ENCODE measurements at regions not wholly inside any gene's neighbourhood (a gene's known extent, or its start where the extent isn't known, plus 50 kb on each side); places are given as distances from the start of the nearest gene placed in this dataset.
"Not testable (repeated sequence)": the region's sequence is repeated elsewhere in the genome, so short reads cannot be mapped to it uniquely, and the experiment has no call there.

DNA sequence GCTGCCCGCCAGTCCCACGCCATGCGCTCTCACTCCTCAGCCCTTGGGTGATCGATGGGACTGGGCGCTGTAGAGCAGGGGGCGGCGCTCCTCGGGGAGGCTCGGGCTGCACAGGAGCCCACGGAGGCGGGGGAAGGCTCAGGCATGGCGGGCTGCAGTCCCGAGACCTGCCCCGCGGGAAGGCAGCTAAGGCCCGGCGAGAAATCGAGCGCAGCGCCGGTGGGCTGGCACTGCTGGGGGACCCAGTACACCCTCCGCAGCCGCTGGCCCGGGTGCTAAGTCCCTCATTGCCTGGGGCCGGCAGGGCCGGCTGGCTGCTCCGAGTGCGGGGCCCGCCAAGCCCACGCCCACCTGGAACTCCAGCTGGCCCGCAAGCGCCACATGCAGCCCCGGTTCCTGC is 102.2 kb upstream of the PDE10A start:
- H3K79me1 ChIP-seq (ENCODE audit: low read depth in 1 of 2, low read length in 2 of 2); H4K8ac ChIP-seq (ENCODE audit: low read depth in 2 of 2, low read length in 2 of 2); H2BK120ac ChIP-seq (ENCODE audit: low read depth, low read length); H3K4me2 ChIP-seq (ENCODE audit: low read depth, low read length); H3K36me3 ChIP-seq (ENCODE audit: control insufficient read depth, insufficient read depth, low read length); H3K9me3 ChIP-seq (ENCODE audit: control insufficient read depth, insufficient read depth, low read length); H2AFZ ChIP-seq (replicated peaks; ENCODE audit: low read length, poor library complexity); H2BK15ac ChIP-seq (ENCODE audit: low read depth, low read length); POLR2A ChIA-PET (ENCODE audit: unreplicated experiment); H3K9ac ChIP-seq (ENCODE audit: low read depth, low read length); intact Hi-C loops (cut with micrococcal nuclease); BruUV-seq (replicated peaks); dilution Hi-C loops (cut with HindIII; ENCODE audit: low sequenced_read_pairs, unreplicated experiment); H4K91ac ChIP-seq (ENCODE audit: insufficient read depth, low read depth, low read length); DNase-seq; H3K4me3 ChIP-seq (ENCODE audit: insufficient read depth, low read depth, low read length); H3K56ac ChIP-seq (ENCODE audit: extremely low read depth, insufficient read depth, low read length); CTCF ChIA-PET; H3K4me1 ChIP-seq (ENCODE audit: control insufficient read depth, insufficient read depth, low read length); H3K27ac ChIP-seq (ENCODE audit: insufficient read depth, low read length); H2BK20ac ChIP-seq (ENCODE audit: low read depth, low read length); H4K5ac ChIP-seq (ENCODE audit: low read depth, low read length); H3K9me1 ChIP-seq (ENCODE audit: insufficient read depth, low read length); ATAC-seq (ENCODE audit: low read depth); H3K4ac ChIP-seq (ENCODE audit: low read depth, low read length); H2AK9ac ChIP-seq (replicated peaks; ENCODE audit: low read depth, low read length, poor library complexity); H2AK5ac ChIP-seq (ENCODE audit: low read depth, low read length); H3K14ac ChIP-seq (replicated peaks; ENCODE audit: low read depth, low read length); H3K27me3 ChIP-seq (ENCODE audit: control insufficient read depth, insufficient read depth, low read length); in situ Hi-C loops (cut with MboI; ENCODE audit: low sequenced_read_pairs); H4K20me1 ChIP-seq (ENCODE audit: insufficient read depth, low read length); H3K23ac ChIP-seq (ENCODE audit: low read depth, low read length); H3K18ac ChIP-seq (ENCODE audit: low read depth, low read length); H2BK5ac ChIP-seq (ENCODE audit: low read depth, low read length, poor library complexity, severe bottlenecking): not testable (repeated sequence)
- 100% methylated on average over 3 of the region's 33 CpGs; no CpG with 5 or more reads in 1 of the 2 experiments for WGBS, 2 experiments (ENCODE audit: extremely low coverage in 2 of 2, insufficient read length in 1 of 2)
